H7 (cell line): ENCODE measurements at regions not wholly inside any gene's neighbourhood (a gene's known extent, or its start where the extent isn't known, plus 50 kb on each side); places are given as distances from the start of the nearest gene placed in this dataset.
"Not testable (repeated sequence)": the region's sequence is repeated elsewhere in the genome, so short reads cannot be mapped to it uniquely, and the experiment has no call there.

Experiments
- DNase-seq: peaks from one replicate; pipeline ENCODE4 v3.0.0; 2012
- H3K27me3 ChIP-seq: 2 replicates; pipeline ENCODE4 v1.6.0; 2011; ENCODE audit warnings: mild to moderate bottlenecking, low read length; ENCODE audit not compliant: control insufficient read depth, insufficient read depth
- H3K36me3 ChIP-seq: replicated peaks from 2 replicates; pipeline ENCODE4 v1.5.1; 2011; ENCODE audit warnings: low read length; ENCODE audit not compliant: control insufficient read depth, insufficient read depth
- H3K4me3 ChIP-seq: 2 replicates; pipeline ENCODE4 v1.5.1; 2011; ENCODE audit warnings: low read depth, mild to moderate bottlenecking, control low read depth, low read length, moderate library complexity; ENCODE audit not compliant: insufficient read depth

DNA sequence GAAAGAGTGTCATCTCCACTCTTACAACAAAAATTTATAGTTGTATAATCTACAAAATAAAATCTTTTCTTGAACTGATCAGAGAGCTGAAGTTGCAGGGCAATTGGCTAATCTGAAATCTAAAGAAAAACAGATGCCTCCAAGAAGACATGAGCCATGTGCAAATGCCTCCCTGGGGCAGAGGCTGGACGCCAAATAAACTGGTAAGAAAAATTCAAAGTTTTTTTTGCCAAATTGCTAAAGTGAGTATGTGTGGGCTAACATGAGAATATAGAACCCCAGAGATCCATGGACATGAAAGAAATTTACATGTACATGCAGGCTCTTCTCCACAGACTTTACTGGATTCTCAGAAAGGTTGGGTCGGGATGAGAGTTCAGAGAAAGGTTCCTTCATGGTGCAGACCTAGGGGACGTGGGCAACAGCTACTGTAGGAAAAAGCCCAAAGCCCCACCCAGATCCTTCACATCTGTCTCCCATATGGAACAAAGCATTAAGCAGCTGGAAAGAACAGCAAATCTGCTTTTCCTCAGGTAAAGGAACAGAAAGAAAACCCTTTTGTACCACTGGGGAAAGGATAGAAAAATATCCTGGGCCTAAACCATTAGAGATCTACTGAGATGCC is 90.5 kb upstream of the SIRPG start:
- no peaks in the 10 kb centered on the region for H3K36me3 ChIP-seq
- H3K27me3 ChIP-seq = no peaks in the 10 kb centered on the region
- no peak overlapping the region for H3K4me3 ChIP-seq
- no peak for DNase-seq

- not testable (repeated sequence) for DNase-seq, H3K27me3 ChIP-seq, H3K36me3 ChIP-seq, H3K4me3 ChIP-seq
Observed at GRCh38 chr20:1742049-1742434, 84.5 kb upstream of the SIRPG start.

- no peak for DNase-seq
- Histone ChIP-seq H3K4me3 (no peak overlapping the region), H3K36me3 (no peaks in the 10 kb centered on the region), H3K27me3 (no peaks in the 10 kb centered on the region)
Observed at GRCh38 chr20:1741309-1742048, 83.9 kb upstream of the SIRPG start.

GRCh38 chr20:1737134-1737533 is 79.6 kb upstream of the SIRPG start:
- DNase-seq = no peak
- Histone ChIP-seq H3K27me3 (no peaks in the 10 kb centered on the region; the same call in 1 of the 2 replicates), H3K4me3 (no peak overlapping the region), H3K36me3 (no peaks in the 10 kb centered on the region)

- no peaks in the 10 kb centered on the region for H3K36me3 ChIP-seq
- no peaks in the 10 kb centered on the region; the same call in 1 of the 2 replicates for H3K27me3 ChIP-seq
- no peak overlapping the region for H3K4me3 ChIP-seq
- DNase-seq = no peak
Observed at GRCh38 chr20:1735417-1736089, 78.0 kb upstream of the SIRPG start.

DNA sequence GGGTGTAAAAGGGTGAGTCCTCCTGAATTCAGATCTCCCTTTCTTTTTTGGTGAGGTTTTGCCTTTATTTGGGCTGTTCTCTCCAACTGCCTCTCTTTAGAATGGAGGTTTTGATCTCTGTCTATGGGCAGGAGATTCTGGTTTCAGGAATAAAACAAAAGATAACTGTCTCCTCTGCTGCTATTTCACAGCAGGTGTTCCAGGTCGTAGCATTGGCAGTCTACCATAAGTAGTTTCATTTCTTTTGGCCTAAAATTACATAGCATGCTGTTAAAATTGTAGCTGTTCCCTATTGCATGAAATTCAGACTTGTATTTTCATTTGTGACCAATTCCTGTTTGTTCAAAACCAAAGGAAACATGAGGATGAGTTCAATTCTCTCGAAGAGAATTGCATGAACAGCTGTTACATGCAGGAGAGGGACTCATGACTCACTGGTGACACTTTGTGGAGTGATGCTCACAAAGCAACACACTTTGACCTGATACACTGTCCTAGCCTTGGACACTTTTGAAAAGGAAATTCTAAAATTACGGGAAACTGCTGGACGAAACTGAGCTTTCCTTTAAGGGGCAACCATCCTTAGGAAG is 76.8 kb upstream of the SIRPG start:
- no peaks in the 10 kb centered on the region for H3K36me3 ChIP-seq
- no peak for DNase-seq
- no peak overlapping the region for H3K4me3 ChIP-seq
- no peaks in the 10 kb centered on the region; the same call in 1 of the 2 replicates for H3K27me3 ChIP-seq

GRCh38 chr20:1731828-1732375 is 74.3 kb upstream of the SIRPG start:
- not testable (repeated sequence) for DNase-seq, H3K4me3 ChIP-seq, H3K36me3 ChIP-seq, H3K27me3 ChIP-seq

- H3K4me3 ChIP-seq, H3K27me3 ChIP-seq, DNase-seq, H3K36me3 ChIP-seq: not testable (repeated sequence)
Observed at GRCh38 chr20:1730981-1731711, 73.6 kb upstream of the SIRPG start.

DNA sequence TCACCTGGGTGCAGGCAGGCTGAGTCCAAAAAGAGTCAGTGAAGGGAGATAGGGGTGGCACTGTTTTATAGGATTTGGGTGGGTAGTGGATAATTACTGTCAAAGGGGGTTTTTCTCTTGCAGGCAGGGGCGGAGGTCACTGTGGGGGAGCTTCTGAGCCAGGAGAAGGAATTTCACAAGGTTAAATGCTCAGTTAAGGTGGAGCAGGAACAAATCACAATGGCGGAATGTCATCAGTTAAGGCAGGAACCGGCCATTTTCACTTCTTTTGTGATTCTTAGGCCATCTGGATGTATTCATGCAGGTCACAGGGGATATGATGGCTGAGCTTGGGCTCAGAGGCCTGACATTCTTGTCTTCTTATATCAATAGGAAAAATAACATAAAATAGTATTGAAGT is 69.7 kb upstream of the SIRPG start:
- not testable (repeated sequence) for H3K36me3 ChIP-seq, DNase-seq, H3K27me3 ChIP-seq, H3K4me3 ChIP-seq

DNA sequence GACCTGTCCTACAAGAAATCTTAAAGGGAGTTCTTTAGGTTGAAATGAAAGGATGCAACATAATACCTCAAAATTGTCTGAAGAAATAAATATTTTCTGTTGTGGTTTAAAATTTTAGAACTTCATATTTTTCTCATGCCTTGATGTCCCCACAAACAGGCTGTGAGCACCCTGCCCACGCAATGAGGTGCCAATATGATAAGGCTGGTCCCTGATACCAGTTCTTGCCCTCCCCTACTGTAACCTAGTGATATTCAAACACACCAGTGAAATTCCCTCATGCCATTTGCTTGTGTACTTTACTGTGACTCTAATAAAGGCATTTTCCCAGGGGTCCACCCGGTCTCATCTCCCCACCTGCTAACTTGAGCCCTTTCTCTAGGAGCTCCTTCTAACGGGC is 67.3 kb upstream of the SIRPG start:
- H3K36me3 ChIP-seq = no peaks in the 10 kb centered on the region
- H3K4me3 ChIP-seq = no peak overlapping the region
- peaks cover 7% of the 10 kb centered on the region for H3K27me3 ChIP-seq
- no peak for DNase-seq

- Histone ChIP-seq H3K36me3 (no peaks in the 10 kb centered on the region), H3K27me3 (peaks cover 12% of the 10 kb centered on the region), H3K4me3 (no peak overlapping the region)
- no peak for DNase-seq
Observed at GRCh38 chr20:1722513-1723050, 65.0 kb upstream of the SIRPG start.

DNA sequence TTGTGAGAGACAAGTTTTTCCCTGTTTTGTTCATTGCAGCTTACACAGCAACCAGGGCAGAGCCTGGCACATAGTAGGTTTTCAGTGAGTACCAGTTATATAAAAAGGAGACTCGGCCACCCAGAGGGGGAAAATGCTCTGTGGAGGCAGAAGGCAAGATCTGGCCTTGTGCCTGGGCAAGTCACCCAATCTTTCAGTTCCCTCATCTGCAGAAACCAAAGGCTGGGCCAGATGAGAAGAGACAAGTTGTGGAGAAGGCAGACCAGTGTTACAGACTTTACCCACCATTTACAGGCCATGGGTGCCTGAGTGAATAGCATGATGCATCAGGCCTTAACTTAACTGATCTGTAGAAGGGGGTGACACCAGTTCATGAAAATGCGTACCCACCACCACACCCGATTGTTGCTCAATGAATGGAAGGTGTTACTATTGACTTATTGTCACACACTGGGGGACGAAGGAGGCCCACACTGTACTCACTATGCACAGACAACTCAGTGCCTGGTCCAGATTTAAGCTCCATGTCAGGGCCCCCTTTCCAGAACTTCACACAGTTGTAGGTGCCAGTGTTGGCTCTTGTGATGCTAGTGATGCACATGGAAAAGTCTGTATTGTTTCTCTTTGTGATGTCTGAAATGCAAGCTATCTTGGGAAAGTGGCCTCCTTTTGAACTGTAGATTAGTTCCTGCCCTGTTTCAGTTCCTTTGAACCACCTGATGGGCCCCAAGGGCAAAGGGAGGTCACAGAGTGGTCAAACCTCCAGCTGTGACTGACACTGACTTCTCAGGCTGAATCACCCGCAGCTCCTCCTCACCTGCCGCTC is 64.3 kb upstream of the SIRPG start:
- peak; percentile 62 for DNase-seq
- Histone ChIP-seq H3K36me3 (no peaks in the 10 kb centered on the region), H3K27me3 (peaks cover 12% of the 10 kb centered on the region), H3K4me3 (no peak overlapping the region)

- no peak for DNase-seq
- Histone ChIP-seq H3K4me3 (no peak overlapping the region), H3K27me3 (peaks cover 12% of the 10 kb centered on the region)
Observed at GRCh38 chr20:1720845-1721475, 63.4 kb upstream of the SIRPG start.

More at GRCh38 chr20:1720845-1721475, 63.4 kb upstream of the SIRPG start:
- no peaks in the 10 kb centered on the region for H3K36me3 ChIP-seq
